CD4-positive, alpha-beta T cell treated with Interleukin-21 for 1 hour (primary cell): ENCODE measurements at regions not wholly inside any gene's neighbourhood (a gene's known extent, or its start where the extent isn't known, plus 50 kb on each side); places are given as distances from the start of the nearest gene placed in this dataset.
"Not testable (repeated sequence)": the region's sequence is repeated elsewhere in the genome, so short reads cannot be mapped to it uniquely, and the experiment has no call there.

ENCODE experiments used
- DNase-seq: peaks from one replicate; pipeline ENCODE4 v3.0.0-alpha.2; 2020

DNA sequence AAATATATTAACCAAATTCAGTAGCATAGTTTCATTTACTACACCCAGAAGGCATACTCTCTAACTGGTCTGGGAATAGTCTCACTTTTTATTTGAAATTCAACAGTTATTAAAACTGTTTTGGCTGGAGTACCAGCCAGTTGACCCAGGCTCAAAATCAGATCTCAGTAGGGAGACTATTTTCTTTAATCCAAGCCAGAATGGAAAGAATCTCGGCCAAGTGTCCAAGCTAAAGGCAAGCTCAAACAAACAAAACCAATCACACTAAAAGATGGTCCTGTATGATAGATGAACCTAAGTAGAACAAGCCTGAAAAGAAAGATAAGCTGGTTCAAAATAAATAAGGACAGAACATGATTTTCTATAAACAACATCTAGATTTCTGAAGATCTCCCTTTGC lies 259.6 kb upstream of the POM121L12 start:
- no peak for DNase-seq

DNA sequence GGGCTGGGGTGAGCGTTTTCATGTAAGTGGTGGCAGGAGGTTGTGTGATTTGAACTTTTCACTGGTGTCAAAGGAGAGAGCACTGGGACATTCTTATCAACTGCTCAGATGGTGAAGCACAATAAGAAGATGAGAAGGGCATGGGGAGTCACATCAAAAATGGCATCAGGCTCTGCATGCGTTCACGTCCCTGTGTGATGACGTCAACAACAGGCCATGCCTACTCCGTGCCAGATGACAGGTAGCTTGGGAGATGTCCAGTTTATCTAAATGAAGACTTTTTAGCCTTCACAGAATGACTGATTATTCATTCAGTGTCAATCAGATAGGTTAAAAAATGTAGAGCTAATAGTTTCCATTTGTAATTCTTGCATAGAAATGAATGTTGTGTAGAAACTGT lies 264.3 kb upstream of the POM121L12 start:
- DNase-seq: no peak

DNA sequence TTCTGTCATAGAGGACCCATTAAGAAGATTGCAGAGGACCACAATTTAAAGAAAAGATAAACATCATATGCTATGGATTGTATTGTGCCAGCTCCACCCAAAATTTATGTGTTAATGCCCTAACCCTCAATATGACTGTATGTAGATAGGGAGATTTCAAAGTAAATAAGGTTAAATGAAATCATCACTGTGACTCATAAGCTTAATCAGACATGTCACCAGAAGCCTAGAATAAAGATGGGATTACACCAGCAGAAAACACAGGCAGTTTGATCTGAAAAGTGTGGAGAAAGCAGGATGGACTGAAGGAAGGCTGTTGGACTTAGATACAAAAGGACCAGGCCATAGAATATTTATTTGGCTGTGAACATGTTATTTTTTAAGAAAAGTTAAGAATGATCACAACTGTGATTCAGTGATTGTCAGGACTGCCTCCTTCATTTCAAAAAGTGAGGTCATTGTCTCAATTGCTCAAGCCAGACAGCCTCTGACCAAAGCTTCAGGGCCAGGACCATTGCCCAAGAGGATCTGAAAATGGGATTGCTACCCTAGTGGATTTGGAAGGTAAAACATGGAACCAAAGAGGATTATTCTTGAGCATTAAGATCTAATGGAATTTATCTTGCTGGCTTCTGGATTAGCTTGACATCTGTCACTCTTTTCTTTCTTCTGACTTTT lies 270.8 kb upstream of the POM121L12 start:
- DNase-seq: no peak

DNA sequence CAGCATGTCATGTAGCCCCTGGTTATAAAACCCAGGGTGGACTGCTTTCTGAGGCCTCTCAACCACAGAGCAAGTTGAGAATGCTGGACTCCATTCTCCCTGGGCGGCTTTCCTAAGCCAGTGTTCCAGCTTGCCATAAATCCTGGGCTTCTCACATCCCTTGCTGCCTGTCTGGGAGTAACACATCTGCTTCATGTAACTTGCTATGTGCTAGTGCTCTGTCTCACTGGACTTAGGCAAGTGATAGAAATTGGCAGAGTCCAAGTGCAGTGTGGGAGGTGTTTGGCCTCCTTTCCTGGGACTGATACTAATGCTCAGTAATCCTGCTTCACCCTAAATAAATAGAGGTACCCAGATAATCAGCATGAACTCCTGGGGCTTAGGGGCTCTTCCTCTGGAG lies 277.1 kb upstream of the POM121L12 start:
- DNase-seq: no peak

DNA sequence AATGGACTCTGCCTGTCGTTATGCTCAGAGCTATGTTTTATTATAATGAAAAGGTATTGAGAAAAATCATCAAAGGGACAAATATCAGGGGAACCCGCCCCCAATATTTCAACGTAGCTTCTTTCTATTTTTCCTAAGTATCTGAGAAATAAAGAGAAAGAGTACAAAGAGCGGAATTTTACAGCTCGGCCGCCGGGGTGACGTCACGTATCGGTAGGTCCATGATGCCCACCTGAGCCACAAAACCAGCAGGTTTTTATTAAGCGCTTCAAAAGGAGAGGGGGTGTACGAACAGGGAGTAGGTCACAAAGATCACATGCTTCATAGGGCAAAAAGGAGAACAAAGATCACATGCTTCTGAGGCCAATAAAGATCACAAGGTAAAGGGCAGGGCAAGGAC lies 281.6 kb upstream of the POM121L12 start:
- no peak for DNase-seq

DNA sequence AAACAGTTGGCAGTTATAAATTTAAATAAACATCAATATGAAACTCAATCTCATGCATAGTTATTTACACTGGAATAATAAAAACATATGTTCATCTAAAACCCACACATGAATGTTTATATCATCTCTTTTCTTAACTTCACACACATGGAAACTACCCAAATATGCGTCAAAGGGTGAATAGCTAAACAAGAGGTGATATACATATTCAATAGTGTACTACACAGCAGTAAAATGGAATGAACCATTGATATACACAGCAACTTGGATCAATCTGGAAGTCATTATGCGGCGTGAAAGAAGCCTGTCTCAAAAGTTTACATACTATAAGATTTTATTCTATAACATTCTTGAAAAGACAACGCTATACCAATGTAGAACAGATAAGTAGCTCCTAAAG lies 282.5 kb upstream of the POM121L12 start:
- DNase-seq: no peak

DNA sequence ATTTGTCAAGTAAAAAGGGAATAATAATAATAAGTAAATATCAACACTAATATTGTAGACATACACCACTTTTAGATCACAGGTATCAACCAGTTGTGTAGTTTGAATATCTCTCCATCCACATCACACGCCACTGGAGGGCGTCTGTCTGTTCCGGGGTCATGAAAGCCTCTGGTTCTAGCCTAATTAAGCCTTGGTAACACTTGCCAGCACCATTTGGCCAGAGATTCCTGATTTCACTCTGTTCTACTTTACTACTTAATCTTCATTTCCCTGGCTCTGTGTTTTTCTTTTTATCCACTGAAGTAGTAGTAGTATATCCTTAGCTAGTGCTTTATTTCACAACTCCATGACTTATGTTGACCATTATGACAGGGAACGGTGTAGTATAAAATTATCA lies 285.6 kb upstream of the POM121L12 start:
- DNase-seq: no peak

DNA sequence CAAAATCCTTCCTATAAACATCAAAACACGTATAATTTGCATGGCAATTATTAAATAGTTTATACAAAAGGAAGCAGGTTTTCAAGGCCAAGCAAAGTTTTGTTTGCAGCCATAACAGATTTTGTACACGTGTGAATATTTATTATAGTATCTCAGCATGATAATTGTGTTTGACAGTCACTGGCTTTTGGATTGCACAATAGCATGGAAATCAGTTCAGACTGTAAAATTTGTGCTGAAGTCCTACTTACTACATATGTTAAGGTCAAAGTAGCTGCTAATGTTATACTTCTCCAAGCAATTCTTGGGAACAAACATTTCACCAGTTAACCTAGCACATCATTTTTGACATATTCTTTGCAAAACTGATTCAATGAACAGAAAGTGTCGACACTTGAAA lies 287.6 kb upstream of the POM121L12 start:
- no peak for DNase-seq

DNA sequence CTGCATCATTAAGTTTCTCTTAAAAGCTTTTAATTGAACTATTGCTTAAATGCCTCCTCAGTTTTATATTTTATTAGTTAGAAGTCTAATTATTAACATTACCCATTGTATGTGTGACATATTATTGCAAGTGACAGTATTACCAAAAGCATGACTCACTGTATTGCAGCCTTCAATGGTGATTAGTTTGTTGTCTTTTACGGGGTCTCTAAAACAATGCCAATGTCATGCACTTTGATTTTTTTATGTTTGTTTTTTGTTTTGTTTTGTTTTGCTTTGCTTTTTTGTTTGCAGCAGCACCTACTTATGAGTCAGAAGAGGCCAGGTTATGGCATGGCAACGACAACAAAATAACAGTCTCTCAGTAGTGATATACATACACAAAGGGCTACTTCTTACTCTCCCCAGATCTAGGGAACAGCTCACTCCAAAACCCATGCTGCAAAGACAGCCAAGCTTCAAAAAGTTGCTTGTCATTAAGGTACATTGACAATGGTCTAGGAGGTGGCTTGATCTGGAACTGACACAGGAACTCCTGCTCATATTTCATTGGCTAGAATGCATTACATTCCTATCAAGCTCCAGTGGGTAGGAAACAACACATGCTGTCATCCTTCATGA lies 293.7 kb upstream of the POM121L12 start:
- no peak for DNase-seq

DNA sequence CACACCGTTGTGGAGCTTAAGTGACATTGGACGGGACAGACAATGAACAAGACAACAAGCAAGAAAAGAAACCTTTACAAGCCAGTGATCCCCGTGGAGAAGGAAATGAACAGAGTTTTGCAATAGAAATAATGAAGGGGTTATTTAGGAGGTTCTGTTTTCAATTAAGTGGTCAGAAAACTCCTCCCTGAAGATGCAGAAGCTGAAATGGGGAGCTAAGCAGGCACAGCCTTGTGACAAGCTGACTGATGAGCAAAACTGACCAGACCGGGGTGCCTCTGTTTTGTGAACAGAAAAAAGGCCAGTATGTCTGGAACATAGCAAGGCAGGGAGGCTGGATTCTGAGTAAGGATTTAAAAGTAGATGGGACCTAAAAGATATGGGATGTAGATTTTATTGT lies 299.8 kb upstream of the POM121L12 start:
- no peak for DNase-seq

DNA sequence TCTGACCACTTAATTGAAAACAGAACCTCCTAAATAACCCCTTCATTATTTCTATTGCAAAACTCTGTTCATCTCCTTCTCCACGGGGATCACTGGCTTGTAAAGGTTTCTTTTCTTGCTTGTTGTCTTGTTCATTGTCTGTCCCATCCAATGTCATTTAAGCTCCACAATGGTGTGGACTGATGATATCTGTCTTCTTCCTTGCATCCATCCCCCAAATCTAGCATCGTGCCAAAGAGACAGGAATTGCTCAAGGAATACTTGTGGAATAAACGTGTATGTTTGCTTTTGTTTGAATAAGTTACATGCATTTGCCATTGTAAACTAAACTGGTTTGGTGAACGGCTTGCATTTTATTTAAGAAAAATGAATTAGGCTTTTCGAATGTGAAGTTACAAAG lies 306.8 kb upstream of the POM121L12 start:
- not testable (repeated sequence) for DNase-seq

DNA sequence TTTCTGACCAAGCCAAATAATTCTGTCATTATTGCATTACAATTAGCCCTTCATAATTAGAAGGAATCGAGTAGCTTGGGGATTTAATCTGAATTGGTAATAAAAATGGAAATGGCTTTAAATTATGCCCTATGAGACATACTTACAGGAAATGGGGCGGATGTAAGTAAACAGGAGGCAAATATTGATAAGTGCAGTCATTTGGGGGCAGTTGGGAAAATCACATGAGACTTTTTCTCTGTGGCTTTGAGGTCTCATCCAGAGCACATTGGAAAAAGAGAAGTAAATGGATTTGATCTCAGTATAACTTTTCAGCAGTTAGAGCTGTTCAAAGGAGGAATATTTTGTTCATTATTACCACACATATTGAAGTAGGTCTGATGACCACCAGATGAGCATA lies 307.8 kb upstream of the POM121L12 start:
- no peak for DNase-seq

DNA sequence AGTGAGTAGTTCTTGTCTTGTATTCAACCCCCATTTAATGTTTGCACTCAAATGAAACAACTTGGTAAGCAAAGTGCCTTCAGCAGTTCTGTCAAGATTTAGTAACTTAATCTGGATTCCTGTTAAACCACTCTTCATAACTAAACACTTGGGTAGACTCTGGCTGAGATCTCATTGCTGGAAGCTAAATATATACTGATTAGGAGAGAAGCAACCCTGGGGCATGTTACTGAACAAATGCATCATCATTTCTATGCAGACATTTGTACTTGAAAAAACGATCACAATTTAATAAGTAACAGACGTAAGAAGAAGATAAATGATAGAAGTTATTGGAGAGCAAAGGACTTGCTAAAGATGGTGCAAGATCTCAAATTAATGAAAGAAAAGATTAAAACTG lies 308.4 kb upstream of the POM121L12 start:
- DNase-seq: no peak

DNA sequence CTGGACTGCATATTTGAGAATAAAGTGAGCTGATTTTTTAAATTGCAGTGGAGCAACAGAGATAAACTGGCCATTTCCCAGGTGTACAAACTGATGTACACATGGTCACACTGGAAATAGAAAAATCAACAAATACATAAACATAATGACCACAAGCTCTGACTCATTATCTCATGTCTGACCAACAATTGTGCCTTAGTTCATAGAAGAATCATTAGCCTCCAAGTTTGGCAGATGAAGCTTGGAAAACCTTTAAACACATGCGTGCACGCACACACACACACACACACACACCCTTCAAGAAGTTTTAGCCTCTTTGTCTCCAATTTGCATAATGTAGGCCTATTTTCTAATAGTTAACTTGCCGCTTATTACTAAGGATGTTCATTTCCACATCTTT lies 308.9 kb upstream of the POM121L12 start:
- DNase-seq: no peak

DNA sequence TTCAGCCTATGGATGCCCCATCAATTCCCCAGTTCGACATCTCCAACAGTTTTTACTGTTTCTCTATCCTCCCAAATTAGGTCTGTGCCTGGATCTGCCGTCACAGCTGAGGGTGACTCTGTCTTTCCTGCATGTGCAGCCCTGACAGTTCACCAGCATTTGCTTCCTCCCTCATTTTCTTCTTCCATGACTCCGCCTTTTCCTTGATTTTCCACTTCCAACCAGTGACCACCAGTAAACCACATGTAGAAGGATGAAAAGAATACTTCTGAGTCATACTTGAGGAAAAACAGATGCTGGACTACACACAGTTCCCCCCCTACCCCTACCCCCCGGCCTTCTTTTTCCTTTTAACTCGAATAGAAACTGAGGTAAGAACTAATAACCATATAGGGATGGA lies 311.8 kb upstream of the POM121L12 start:
- DNase-seq: no peak

DNA sequence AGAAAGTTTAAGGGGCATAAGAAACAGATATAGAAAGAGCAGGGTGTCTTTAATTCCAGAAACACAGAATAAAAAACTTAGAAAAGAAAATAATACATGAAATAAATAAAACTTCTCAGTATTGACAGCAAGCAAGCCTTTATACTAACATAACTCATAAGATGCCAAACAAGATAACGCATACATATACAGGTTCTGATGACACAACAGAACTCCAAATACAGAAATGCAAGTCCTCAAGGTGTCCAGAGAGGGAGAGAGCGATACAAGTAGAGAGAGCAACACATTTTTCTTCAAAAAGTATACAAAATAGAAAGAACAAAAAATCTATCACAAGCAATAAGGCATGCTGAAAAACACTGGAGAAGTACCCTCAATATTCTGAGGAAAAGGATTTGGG lies 314.6 kb upstream of the POM121L12 start:
- no peak for DNase-seq

DNA sequence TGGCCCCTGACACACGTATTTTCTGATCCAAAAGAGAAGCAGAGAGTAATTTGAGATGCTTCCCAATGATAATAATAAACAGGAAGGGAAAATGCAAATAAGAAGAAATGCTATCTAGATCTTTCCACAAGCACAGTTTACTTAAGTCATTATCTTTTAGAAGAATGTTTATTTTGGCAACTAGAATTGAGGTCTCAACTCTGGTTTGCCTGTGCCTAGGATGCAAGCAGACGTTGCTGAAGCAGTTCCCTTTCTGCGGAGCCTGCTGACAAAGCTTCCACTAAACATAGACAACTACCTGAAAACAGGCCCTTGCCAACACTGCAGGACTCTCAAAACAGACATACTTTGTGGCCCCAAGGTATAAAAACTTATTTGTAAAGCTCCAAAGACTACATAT lies 315.8 kb upstream of the POM121L12 start:
- no peak for DNase-seq

DNA sequence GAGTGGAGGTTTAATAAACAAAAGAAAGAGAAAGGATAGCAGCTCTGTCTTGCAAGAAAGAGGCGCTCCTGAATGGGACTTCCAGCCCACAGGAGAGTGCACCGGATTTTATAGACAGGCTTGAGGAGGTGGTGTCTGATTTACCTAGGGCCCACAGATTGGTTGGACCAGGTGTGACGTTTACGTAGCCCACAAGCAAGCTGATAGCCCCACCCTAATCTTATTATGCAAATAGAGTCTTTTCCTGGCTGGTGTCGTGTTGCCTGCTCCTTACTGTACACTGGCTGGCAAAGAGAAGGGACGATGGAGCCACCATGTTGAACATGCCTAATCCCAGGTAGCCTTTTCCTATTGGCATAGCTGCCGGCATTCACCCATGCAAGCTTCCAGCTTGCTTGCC lies 319.7 kb upstream of the POM121L12 start:
- no peak for DNase-seq

DNA sequence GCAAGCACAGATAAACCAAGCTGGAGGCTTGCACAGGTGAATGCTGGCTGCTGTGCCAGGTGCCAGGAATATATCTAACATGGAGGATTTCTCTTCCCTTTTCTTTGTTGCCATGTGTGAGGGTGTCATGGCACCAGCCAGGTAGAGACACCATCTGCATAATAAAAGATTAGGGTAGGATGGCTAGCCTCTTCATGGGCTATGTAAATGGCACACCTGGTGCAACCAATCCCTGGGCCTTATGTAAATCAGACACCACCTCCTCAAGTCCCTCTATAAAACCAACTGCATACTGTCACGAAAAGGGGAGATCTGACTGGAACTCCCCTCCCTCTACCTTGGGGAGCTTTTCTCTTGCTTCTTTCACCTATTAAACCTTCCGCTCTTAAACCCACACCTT lies 322.5 kb upstream of the POM121L12 start:
- no peak for DNase-seq

DNA sequence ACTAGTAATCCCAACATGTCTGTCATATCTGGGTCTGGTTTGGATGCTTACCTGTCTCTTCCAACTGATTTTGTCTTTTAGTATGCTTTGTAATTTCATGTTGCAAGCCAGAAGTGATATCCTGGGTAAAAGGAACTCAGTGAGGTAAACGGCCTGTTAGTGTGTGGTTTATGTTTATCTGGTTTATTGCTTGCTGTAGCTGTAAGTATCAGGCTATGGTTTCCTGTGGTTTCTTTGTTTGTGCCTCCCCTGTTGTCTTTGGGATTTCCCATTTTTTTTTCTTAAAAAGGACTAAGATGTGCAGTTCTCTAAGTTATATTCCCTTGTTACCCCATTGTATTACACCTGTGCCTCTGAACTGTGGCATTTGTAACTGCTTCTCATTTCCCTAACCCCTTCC lies 323.5 kb upstream of the POM121L12 start:
- DNase-seq: no peak

DNA sequence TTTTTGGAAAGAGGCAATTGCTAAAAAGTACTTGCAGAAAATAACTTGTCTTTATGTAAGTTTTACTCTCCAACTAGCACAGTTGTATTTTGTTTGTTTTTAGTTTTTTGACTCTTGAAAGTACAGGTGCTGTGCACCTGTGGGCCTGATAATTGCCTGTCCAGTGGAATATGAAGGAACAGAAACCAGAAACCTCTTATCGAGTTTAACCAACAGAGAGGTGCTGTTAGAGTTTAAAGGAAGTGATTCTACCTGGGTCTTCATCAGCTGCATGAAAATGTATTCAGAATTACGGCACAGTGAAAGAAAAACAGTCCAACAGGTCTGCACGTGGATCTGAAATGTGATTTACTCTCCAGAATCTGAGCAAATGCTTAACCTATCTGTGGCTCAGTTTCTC lies 326.6 kb upstream of the POM121L12 start:
- DNase-seq: no peak

DNA sequence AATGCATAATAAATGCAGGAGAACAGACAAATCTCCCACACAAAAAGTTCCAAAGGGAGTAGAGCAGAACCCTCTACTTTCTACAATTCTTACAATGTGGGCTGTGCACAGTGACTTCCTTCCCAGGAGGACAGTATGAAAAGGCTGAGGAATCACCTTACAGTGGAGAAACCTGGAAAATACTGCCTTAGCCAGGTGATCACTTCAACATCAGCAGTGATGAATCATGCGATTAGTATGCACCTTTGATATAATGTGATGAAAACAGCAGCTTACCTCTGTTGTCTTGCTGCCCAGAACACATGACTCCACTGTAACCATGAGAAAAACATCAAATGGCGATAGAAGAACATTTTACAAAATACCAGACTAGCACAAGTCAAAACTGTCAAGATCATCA lies 329.7 kb upstream of the POM121L12 start:
- no peak for DNase-seq

DNA sequence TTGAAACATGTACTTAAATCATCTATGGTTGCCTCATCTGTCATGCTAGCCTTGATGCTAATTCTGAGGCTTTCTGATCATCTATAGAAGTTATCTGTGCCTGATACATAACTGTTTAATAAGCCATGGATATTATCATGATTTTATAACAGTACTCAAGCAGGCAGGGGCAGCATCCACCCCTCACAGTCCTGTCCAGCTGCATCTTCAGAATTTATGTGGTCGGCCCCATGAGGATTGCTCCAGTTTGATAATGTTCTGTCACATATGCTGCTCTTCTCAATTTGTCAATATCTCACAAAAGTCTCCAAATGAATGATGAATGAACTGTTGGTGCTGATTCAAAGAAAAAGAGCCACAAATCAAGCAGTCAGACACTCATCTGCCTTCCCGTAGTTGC lies 335.1 kb upstream of the POM121L12 start:
- DNase-seq: no peak

DNA sequence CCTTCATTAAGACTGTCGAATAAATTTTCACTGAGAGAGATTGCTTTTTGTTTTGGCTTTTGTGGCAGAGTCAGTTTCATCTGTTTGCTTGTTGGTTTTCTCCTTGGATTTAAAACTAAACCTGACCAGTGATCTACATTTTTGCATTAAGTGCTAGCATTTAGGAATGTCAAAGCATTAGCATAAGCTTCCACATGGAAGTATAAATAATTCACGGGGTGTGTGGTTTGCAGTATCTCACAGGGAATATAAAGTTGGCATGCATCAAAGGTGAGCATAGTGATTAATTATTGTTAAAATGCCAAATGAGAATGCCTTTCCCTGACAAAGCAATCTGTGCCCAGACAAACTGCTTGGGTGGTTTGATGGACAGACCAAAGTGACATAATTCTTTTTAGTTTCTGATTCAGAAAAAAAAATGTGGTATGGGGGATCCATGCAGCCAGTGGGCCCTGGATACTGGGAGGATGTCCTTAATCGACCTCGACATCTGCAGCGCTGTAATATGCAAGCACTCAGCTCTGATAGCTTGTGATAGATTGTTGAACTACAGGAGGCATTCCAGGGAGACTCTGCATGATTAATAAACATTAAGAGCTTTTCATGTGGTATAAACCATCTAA lies 339.3 kb upstream of the POM121L12 start:
- no peak for DNase-seq

DNA sequence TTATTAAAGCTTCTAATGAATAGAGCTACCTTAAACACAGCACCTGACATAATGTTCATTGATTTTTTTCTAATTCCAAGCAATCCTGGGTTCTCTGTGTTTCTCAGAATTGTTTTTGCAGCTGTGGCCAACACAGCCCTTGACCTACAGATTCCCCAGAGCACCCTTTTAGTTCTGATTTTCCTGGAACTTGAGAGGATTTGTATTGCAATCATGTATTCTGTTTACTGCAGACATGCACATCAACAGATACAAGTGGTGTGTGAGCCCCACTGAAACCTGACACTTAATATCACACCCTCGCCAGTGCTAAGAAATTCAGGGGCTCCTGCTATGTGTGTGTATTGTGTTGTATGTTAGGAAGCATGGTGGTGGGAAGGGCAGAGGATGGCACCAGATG lies 344.2 kb upstream of the POM121L12 start:
- DNase-seq: no peak
